Limb (tissue), 2 donors: ENCODE measurements at regions not wholly inside any gene's neighbourhood (a gene's known extent, or its start where the extent isn't known, plus 50 kb on each side); places are given as distances from the start of the nearest gene placed in this dataset.

ENCODE experiments used
- DNase-seq, 2 donors: peaks; one replicate each; pipeline ENCODE4 v3.0.0-alpha.2; 2016; ENCODE audit errors: extremely low spot score in 2 of 2

- DNase-seq = no peak
These were observed 154.9 kb upstream of the EPHA5 start for GRCh38 chr4:65825116-65825753.

GRCh38 chr4:65819192-65819591 lies 148.9 kb upstream of the EPHA5 start:
- no peak for DNase-seq

GRCh38 chr4:65805936-65806335 lies 135.6 kb upstream of the EPHA5 start:
- no peak for DNase-seq

GRCh38 chr4:65799513-65799912 lies 129.2 kb upstream of the EPHA5 start:
- no peak for DNase-seq

GRCh38 chr4:65798498-65799127 lies 128.3 kb upstream of the EPHA5 start:
- no peak for DNase-seq

GRCh38 chr4:65791812-65792308 lies 121.6 kb upstream of the EPHA5 start:
- no peak for DNase-seq

- DNase-seq = no peak
These were observed 121.0 kb upstream of the EPHA5 start for GRCh38 chr4:65791111-65791811.

GRCh38 chr4:65789805-65790204 lies 119.5 kb upstream of the EPHA5 start:
- DNase-seq = no peak

- no peak for DNase-seq
These were observed 119.1 kb upstream of the EPHA5 start for GRCh38 chr4:65789341-65789740.

- DNase-seq = no peak
These were observed 107.0 kb upstream of the EPHA5 start for GRCh38 chr4:65777270-65777669.

- DNase-seq = no peak
These were observed 103.3 kb upstream of the EPHA5 start for GRCh38 chr4:65773636-65774035.

GRCh38 chr4:65747386-65747785 lies 77.1 kb upstream of the EPHA5 start:
- DNase-seq = no peak

GRCh38 chr4:65738134-65738533 lies 67.8 kb upstream of the EPHA5 start:
- no peak for DNase-seq

- no peak for DNase-seq
These were observed 67.4 kb upstream of the EPHA5 start for GRCh38 chr4:65737672-65738071.

- DNase-seq = no peak
These were observed 54.7 kb upstream of the EPHA5 start for GRCh38 chr4:65724973-65725372.
